CD8-positive, alpha-beta memory T cell (primary cell): ENCODE measurements at regions not wholly inside any gene's neighbourhood (a gene's known extent, or its start where the extent isn't known, plus 50 kb on each side); places are given as distances from the start of the nearest gene placed in this dataset.

Experiments used
- CTCF ChIA-PET: fragments of 350-600 bp; sonication (Branson Sonifier 250); formaldehyde crosslinking; loops from one replicate; lab custom pipeline; 2021; ENCODE audit warnings: antibody characterized with exemption; lab: Charles Lee
- POLR2A ChIA-PET: fragments of 350-600 bp; sonication (Branson Sonifier 250); formaldehyde crosslinking; loops from one replicate; lab custom pipeline; 2021; ENCODE audit warnings: antibody characterized with exemption; lab: Charles Lee
- DNase-seq, 5 donors: peaks; one replicate each; pipeline versions ENCODE4 v3.0.0 to v3.0.0-alpha.2; 2020 to 2022; ENCODE audit warnings: mixed read lengths in 1 of 5
- H3K27ac ChIP-seq: one replicate; pipeline ENCODE4 v1.7.0; 2013; ENCODE audit warnings: low read depth, mild to moderate bottlenecking, low read length, moderate library complexity
- H3K27me3 ChIP-seq: 2 replicates; pipeline ENCODE4 v1.7.0; 2013; ENCODE audit warnings: low read length, mild to moderate bottlenecking; ENCODE audit not compliant: insufficient read depth, poor library complexity, severe bottlenecking
- H3K36me3 ChIP-seq: 2 replicates; pipeline ENCODE4 v1.7.0; 2013; ENCODE audit warnings: mild to moderate bottlenecking, low read length, moderate library complexity; ENCODE audit not compliant: insufficient read depth
- H3K4me1 ChIP-seq: 2 replicates; pipeline ENCODE4 v1.7.0; 2013; ENCODE audit warnings: mild to moderate bottlenecking, low read length, moderate library complexity; ENCODE audit not compliant: insufficient read depth
- H3K4me3 ChIP-seq: 2 replicates; pipeline ENCODE4 v1.7.0; 2013; ENCODE audit warnings: mild to moderate bottlenecking, low read length
- H3K9me3 ChIP-seq: 2 replicates; pipeline ENCODE4 v1.7.0; 2013; ENCODE audit warnings: mild to moderate bottlenecking, low read length
- H3K27ac Mint-ChIP-seq, 8 donors: one replicate each; pipeline ENCODE4 v1.8.0; 2020 to 2021; ENCODE audit warnings: mixed read lengths in 8 of 8, mild to moderate bottlenecking in 6 of 8, inconsistent platforms in 3 of 8, moderate library complexity in 3 of 8
- H3K27me3 Mint-ChIP-seq, 2 donors: one replicate each; pipeline ENCODE4 v1.8.0; 2020 to 2021; ENCODE audit warnings: mixed read lengths in 2 of 2, mild to moderate bottlenecking in 1 of 2, moderate library complexity in 1 of 2
- H3K36me3 Mint-ChIP-seq, 3 donors: one replicate each; pipeline ENCODE4 v1.8.0; 2020 to 2021; ENCODE audit warnings: mixed read lengths in 3 of 3, inconsistent platforms in 1 of 3, mild to moderate bottlenecking in 1 of 3
- H3K4me1 Mint-ChIP-seq, 3 donors: one replicate each; pipeline ENCODE4 v1.8.0; 2020 to 2021; ENCODE audit warnings: mixed read lengths in 3 of 3, inconsistent platforms in 1 of 3, mild to moderate bottlenecking in 1 of 3
- H3K4me3 Mint-ChIP-seq, 7 donors: one replicate each; pipeline ENCODE4 v1.8.0; 2020 to 2021; ENCODE audit warnings: mixed read lengths in 7 of 7, mild to moderate bottlenecking in 6 of 7, moderate library complexity in 4 of 7, inconsistent platforms in 2 of 7
- H3K9me3 Mint-ChIP-seq, 5 donors: one replicate each; pipeline ENCODE4 v1.8.0; 2020 to 2022; ENCODE audit warnings: mixed read lengths in 5 of 5, mild to moderate bottlenecking in 3 of 5, moderate library complexity in 2 of 5, inconsistent platforms in 1 of 5

- Mint-ChIP-seq H3K36me3 (no peaks in the 10 kb centered on the region), H3K4me3 (no peak overlapping the region), H3K27me3 (peaks cover 6 to 41% of the 10 kb centered on the region in 2 donors), H3K27ac (no peak overlapping the region), H3K4me1 (no peaks in the 10 kb centered on the region), H3K9me3 (peaks cover 0 to 2% (median 0%) of the 10 kb centered on the region in 5 donors)
- H3K4me1 ChIP-seq: no peaks in the 10 kb centered on the region
- H3K36me3 ChIP-seq: no peaks in the 10 kb centered on the region
- no peak overlapping the region for H3K27ac ChIP-seq
- no peak overlapping the region for H3K4me3 ChIP-seq
- POLR2A ChIA-PET: no interaction called here
- CTCF ChIA-PET: no interaction called here
- no peak for DNase-seq
- no peaks in the 10 kb centered on the region for H3K27me3 ChIP-seq
- H3K9me3 ChIP-seq: no peaks in the 10 kb centered on the region
These were observed 76.8 kb upstream of the RTL6 start for GRCh38 chr22:44574640-44575380.

DNA sequence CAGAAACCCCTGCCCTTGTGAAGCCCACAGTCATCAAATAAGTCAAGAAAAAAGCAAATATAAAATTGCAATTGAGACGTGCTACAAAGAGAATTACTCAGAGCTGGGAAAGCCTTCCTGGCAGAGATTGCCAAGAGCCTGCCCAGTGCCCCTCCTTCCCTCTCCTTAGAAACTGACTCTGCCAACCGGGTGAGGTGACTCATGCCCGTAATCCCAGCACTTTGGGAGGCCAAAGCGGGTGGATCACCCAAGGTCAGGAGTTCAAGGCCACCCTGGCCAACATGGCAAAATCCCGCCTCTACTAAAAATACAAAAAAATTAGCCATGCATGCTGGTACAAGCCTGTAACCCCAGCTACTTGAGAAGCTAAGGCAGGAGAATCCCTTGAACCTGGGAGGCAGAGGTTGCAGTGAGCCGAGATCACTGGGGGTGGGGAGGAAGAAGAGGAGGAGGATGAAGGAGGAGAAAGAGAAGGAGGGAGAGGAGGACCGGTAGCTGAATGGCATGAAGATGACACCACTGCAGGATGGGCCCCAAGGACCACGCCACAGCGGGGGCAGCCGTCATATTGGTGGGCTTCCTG, 76.1 kb upstream of the RTL6 start:
- CTCF ChIA-PET: no interaction called here
- H3K27me3 Mint-ChIP-seq: peaks cover 6 to 41% of the 10 kb centered on the region in 2 donors

GRCh38 chr22:44573451-44573850, 75.4 kb upstream of the RTL6 start:
- Mint-ChIP-seq H3K36me3 (no peaks in the 10 kb centered on the region), H3K4me1 (no peaks in the 10 kb centered on the region), H3K27ac (no peak overlapping the region), H3K4me3 (no peak overlapping the region), H3K9me3 (peaks cover 0 to 2% (median 0%) of the 10 kb centered on the region in 5 donors), H3K27me3 (peaks cover 6 to 41% of the 10 kb centered on the region in 2 donors)
- POLR2A ChIA-PET: no interaction called here
- CTCF ChIA-PET: interaction anchor here (1.1 kb wide), 1 partner anchor 493 kb away, joined by 3 read pairs; no protein-coding TSS in a partner anchor
- Histone ChIP-seq H3K4me1 (no peaks in the 10 kb centered on the region), H3K27me3 (no peaks in the 10 kb centered on the region), H3K9me3 (no peaks in the 10 kb centered on the region), H3K27ac (no peak overlapping the region), H3K36me3 (no peaks in the 10 kb centered on the region), H3K4me3 (no peak overlapping the region)
- no peak for DNase-seq

More for the DNA sequence above, 76.1 kb upstream of the RTL6 start:
- Histone ChIP-seq H3K4me3 (no peak overlapping the region), H3K4me1 (no peaks in the 10 kb centered on the region), H3K9me3 (no peaks in the 10 kb centered on the region), H3K36me3 (no peaks in the 10 kb centered on the region), H3K27me3 (no peaks in the 10 kb centered on the region), H3K27ac (no peak overlapping the region)
- DNase-seq: no peak
- POLR2A ChIA-PET: no interaction called here
- Mint-ChIP-seq H3K4me3 (no peak overlapping the region), H3K4me1 (no peaks in the 10 kb centered on the region), H3K9me3 (peaks cover 0 to 2% (median 0%) of the 10 kb centered on the region in 5 donors), H3K27ac (no peak overlapping the region), H3K36me3 (no peaks in the 10 kb centered on the region)

DNA sequence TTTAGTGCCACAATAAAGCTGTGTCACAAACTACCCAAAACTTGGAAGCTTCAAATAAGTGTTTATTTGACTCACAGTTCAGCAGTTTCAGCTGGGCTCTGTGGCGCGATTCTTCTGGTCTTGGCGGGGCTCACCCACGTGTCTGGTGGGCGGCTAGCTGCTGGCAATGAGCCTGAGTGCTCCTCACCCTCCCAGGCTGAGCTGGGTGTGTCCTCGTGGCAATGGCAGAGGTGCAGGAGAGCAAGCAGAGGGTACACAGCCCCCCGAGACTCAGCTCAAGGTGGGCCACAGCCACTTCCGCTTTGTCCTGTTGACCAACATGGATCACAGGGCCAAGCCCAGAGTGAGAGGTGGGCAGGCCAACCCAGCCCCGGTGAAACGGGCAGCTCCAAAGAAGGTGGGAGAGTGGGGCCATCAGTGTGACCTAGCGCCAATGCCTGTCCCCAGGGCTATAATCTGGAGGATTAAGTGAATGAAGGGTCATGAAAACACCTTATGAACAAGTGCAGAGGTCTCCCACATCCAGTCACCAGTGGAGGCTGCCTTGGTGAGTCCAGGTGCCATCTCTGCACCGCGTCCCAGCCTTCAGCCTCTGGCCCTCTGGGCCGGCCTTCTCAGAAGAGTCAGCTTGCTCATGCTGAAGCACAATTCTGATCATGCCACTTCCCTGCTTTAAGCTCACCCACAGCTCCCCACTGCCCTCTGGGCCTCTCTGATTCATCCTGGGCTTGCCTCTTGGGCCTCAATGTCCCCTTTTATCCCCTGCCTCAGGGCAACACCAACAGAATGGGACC, 74.6 kb upstream of the RTL6 start:
- Histone ChIP-seq H3K4me1 (no peaks in the 10 kb centered on the region), H3K27me3 (no peaks in the 10 kb centered on the region), H3K36me3 (no peaks in the 10 kb centered on the region), H3K9me3 (no peaks in the 10 kb centered on the region), H3K4me3 (no peak overlapping the region), H3K27ac (no peak overlapping the region)
- no peak for DNase-seq
- peaks cover 0 to 2% (median 0%) of the 10 kb centered on the region in 5 donors for H3K9me3 Mint-ChIP-seq
- POLR2A ChIA-PET: no interaction called here
- no peaks in the 10 kb centered on the region for H3K36me3 Mint-ChIP-seq
- H3K4me3 Mint-ChIP-seq: no peak overlapping the region
- CTCF ChIA-PET: interaction anchor here (1.1 kb wide), 1 partner anchor 492 kb away, joined by 3 read pairs; no protein-coding TSS in a partner anchor
- H3K27me3 Mint-ChIP-seq: peaks cover 6 to 40% of the 10 kb centered on the region in 2 donors
- H3K27ac Mint-ChIP-seq: no peak overlapping the region
- H3K4me1 Mint-ChIP-seq: peaks cover 0 to 5% (median 2%) of the 10 kb centered on the region in 3 donors

GRCh38 chr22:44571566-44572413, 73.8 kb upstream of the RTL6 start:
- ChIA-PET CTCF (interaction anchor here (0.8 kb wide), 1 partner anchor 578 kb away, joined by 4 read pairs; no protein-coding TSS in a partner anchor), POLR2A (no interaction called here)
- Mint-ChIP-seq H3K4me1 (peaks cover 0 to 9% (median 2%) of the 10 kb centered on the region in 3 donors), H3K9me3 (peaks cover 0 to 2% (median 0%) of the 10 kb centered on the region in 5 donors), H3K4me3 (no peak overlapping the region), H3K36me3 (no peaks in the 10 kb centered on the region), H3K27ac (peak overlapping the region in 1 of 8 donors; percentile 74), H3K27me3 (peaks cover 6 to 37% of the 10 kb centered on the region in 2 donors)
- Histone ChIP-seq H3K9me3 (no peaks in the 10 kb centered on the region), H3K27me3 (no peaks in the 10 kb centered on the region), H3K27ac (no peak overlapping the region), H3K4me1 (no peaks in the 10 kb centered on the region), H3K4me3 (no peak overlapping the region), H3K36me3 (no peaks in the 10 kb centered on the region)
- no peak for DNase-seq

- Mint-ChIP-seq H3K4me1 (peaks cover 0 to 9% (median 2%) of the 10 kb centered on the region in 3 donors), H3K27ac (no peak overlapping the region), H3K27me3 (peaks cover 3 to 31% of the 10 kb centered on the region in 2 donors), H3K9me3 (peaks cover 0 to 2% (median under 1%) of the 10 kb centered on the region in 5 donors), H3K4me3 (no peak overlapping the region), H3K36me3 (no peaks in the 10 kb centered on the region)
- Histone ChIP-seq H3K27ac (no peak overlapping the region), H3K27me3 (no peaks in the 10 kb centered on the region), H3K9me3 (no peaks in the 10 kb centered on the region), H3K4me1 (no peaks in the 10 kb centered on the region), H3K4me3 (no peak overlapping the region), H3K36me3 (no peaks in the 10 kb centered on the region)
- ChIA-PET POLR2A (no interaction called here), CTCF (interaction anchor here (0.8 to 1.9 kb wide), 2 partner anchors 489 to 577 kb away, joined by 4 read pairs; no protein-coding TSS in a partner anchor)
- DNase-seq: no peak
These were observed 72.7 kb upstream of the RTL6 start for GRCh38 chr22:44570476-44571445.
